Colonic mucosa (tissue), 4 donors: ENCODE measurements at regions not wholly inside any gene's neighbourhood (a gene's known extent, or its start where the extent isn't known, plus 50 kb on each side); places are given as distances from the start of the nearest gene placed in this dataset.

Source experiments
- DNase-seq: peaks from one replicate; pipeline ENCODE4 v3.0.0-alpha.2; 2020
- H3K27ac ChIP-seq: fragments of 200-600 bp; one replicate; pipeline ENCODE4 v1.8.0; 2021
- H3K27me3 ChIP-seq: fragments of 200-600 bp; one replicate; pipeline ENCODE4 v1.8.0; 2021
- H3K36me3 ChIP-seq: fragments of 200-600 bp; one replicate; pipeline ENCODE4 v1.8.0; 2021
- H3K4me1 ChIP-seq: fragments of 200-600 bp; one replicate; pipeline ENCODE4 v1.8.0; 2021; ENCODE audit warnings: mild to moderate bottlenecking
- H3K4me3 ChIP-seq: fragments of 200-600 bp; one replicate; pipeline ENCODE4 v1.8.0; 2021
- H3K9ac ChIP-seq, 2 donors: one replicate each; pipeline ENCODE4 v1.7.0; 2013; ENCODE audit warnings: control low read depth in 2 of 2, low read depth in 2 of 2, low read length in 2 of 2
- H3K9me3 ChIP-seq: fragments of 200-600 bp; one replicate; pipeline ENCODE4 v1.8.0; 2021
- CTCF ChIP-seq: fragments of 200-600 bp; IDR thresholded peaks from one replicate; pipeline ENCODE4 v1.8.0; 2022; ENCODE audit warnings: antibody characterized with exemption, mild to moderate bottlenecking
- intact Hi-C: fragments of 100-400 bp; cut with DNase I; formaldehyde crosslinking; loops from one replicate; pipeline ENCODE4 v1.14.1; 2022
- donor health status: healthy.
- donor health status: DM: no; HTN: no; CAD: no.
- donor health status: DM: no; HTN: no; CAD: no.

- H3K9ac ChIP-seq: no peak overlapping the region
- TF ChIP-seq CTCF: no peak
- intact Hi-C loops: no loop called here
- H3K36me3 ChIP-seq: no peaks in the 10 kb centered on the region
- no peaks in the 10 kb centered on the region for H3K27me3 ChIP-seq
- no peak for DNase-seq
- no peak overlapping the region for H3K4me3 ChIP-seq
- H3K9me3 ChIP-seq: no peaks in the 10 kb centered on the region
- H3K4me1 ChIP-seq: no peaks in the 10 kb centered on the region
- H3K27ac ChIP-seq: no peak overlapping the region
Observed at GRCh38 chr14:36083317-36083716, 93.2 kb downstream of the PTCSC3 start.

GRCh38 chr14:36078080-36078479 lies 98.4 kb downstream of the PTCSC3 start:
- H3K36me3 ChIP-seq: no peaks in the 10 kb centered on the region
- TF ChIP-seq CTCF: no peak
- intact Hi-C loops: loop anchor here (5.0 kb wide), 1 partner anchor 299 kb away; no protein-coding TSS in a partner anchor

GRCh38 chr14:36076197-36076596 lies 100.3 kb downstream of the PTCSC3 start:
- H3K9ac ChIP-seq: no peak overlapping the region
- H3K27me3 ChIP-seq: no peaks in the 10 kb centered on the region
- intact Hi-C loops: loop anchor here (5.0 kb wide), 1 partner anchor 301 kb away; no protein-coding TSS in a partner anchor
- no peaks in the 10 kb centered on the region for H3K36me3 ChIP-seq
- no peak for TF ChIP-seq CTCF
- no peaks in the 10 kb centered on the region for H3K4me1 ChIP-seq
- no peak for DNase-seq
- no peak overlapping the region for H3K4me3 ChIP-seq
- no peaks in the 10 kb centered on the region for H3K9me3 ChIP-seq
- H3K27ac ChIP-seq: no peak overlapping the region

More at GRCh38 chr14:36078080-36078479, 98.4 kb downstream of the PTCSC3 start:
- no peak for DNase-seq
- Histone ChIP-seq H3K4me3 (no peak overlapping the region), H3K4me1 (no peaks in the 10 kb centered on the region), H3K9ac (no peak overlapping the region), H3K9me3 (no peaks in the 10 kb centered on the region), H3K27ac (no peak overlapping the region), H3K27me3 (no peaks in the 10 kb centered on the region)

GRCh38 chr14:36075203-36075602 lies 101.3 kb downstream of the PTCSC3 start:
- intact Hi-C loops: loop anchor here (5.0 kb wide), 1 partner anchor 302 kb away; no protein-coding TSS in a partner anchor
- H3K9ac ChIP-seq: no peak overlapping the region
- no peaks in the 10 kb centered on the region for H3K9me3 ChIP-seq
- H3K36me3 ChIP-seq: no peaks in the 10 kb centered on the region
- no peaks in the 10 kb centered on the region for H3K27me3 ChIP-seq
- no peak overlapping the region for H3K4me3 ChIP-seq
- no peak for TF ChIP-seq CTCF
- no peaks in the 10 kb centered on the region for H3K4me1 ChIP-seq
- no peak overlapping the region for H3K27ac ChIP-seq
- no peak for DNase-seq

GRCh38 chr14:36070720-36071043 lies 105.8 kb downstream of the PTCSC3 start:
- Histone ChIP-seq H3K27me3 (no peaks in the 10 kb centered on the region), H3K9me3 (no peaks in the 10 kb centered on the region), H3K27ac (no peak overlapping the region), H3K9ac (no peak overlapping the region), H3K4me3 (no peak overlapping the region), H3K4me1 (no peaks in the 10 kb centered on the region), H3K36me3 (no peaks in the 10 kb centered on the region)
- no peak for TF ChIP-seq CTCF
- intact Hi-C loops: loop anchor here (5.0 kb wide), 2 partner anchors 188 to 487 kb away; no protein-coding TSS in a partner anchor
- DNase-seq: no peak
